A673 (cell line): ENCODE measurements at regions not wholly inside any gene's neighbourhood (a gene's known extent, or its start where the extent isn't known, plus 50 kb on each side); places are given as distances from the start of the nearest gene placed in this dataset.

Experiments
- BruUV-seq: library from RNA; stranded (reverse); fragments of 400-500 nt; replicated peaks from 2 replicates; lab custom pipeline; 2021; lab: Mats Ljungman, UMichigan
- CTCF ChIA-PET: fragments of 300-600 bp; sonication (Branson Sonifier 250); formaldehyde crosslinking; loops from one replicate; lab custom pipeline; 2022; ENCODE audit warnings: antibody characterized with exemption; lab: Charles Lee
- POLR2A ChIA-PET: fragments of 300-600 bp; sonication (Branson Sonifier 250); formaldehyde crosslinking; loops from one replicate; lab custom pipeline; 2022; ENCODE audit warnings: antibody characterized with exemption; ENCODE audit not compliant: low non-redundant PET; lab: Charles Lee
- DNase-seq: peaks from one replicate; pipeline ENCODE4 v3.0.0-alpha.2; 2015; ENCODE audit warnings: low spot score
- H3K27ac ChIP-seq: fragments of 200-600 bp; sonication (generic); 2 replicates; pipeline ENCODE4 v1.5.1; 2016; ENCODE audit warnings: mixed run types, low read depth, mild to moderate bottlenecking, mixed read lengths, antibody characterized with exemption, low read length; ENCODE audit not compliant: poor library complexity, severe bottlenecking
- H3K27me3 ChIP-seq: fragments of 200-600 bp; sonication (generic); replicated peaks from 2 replicates; pipeline ENCODE4 v1.6.1; 2017; ENCODE audit warnings: mixed run types, low read depth, mild to moderate bottlenecking, mixed read lengths, antibody characterized with exemption, low read length; ENCODE audit not compliant: insufficient read depth, poor library complexity
- H3K36me3 ChIP-seq: fragments of 200-600 bp; sonication (generic); 2 replicates; pipeline ENCODE4 v1.6.1; 2016; ENCODE audit warnings: mixed run types, mild to moderate bottlenecking, mixed read lengths, antibody characterized with exemption, low read length; ENCODE audit not compliant: insufficient read depth, poor library complexity, severe bottlenecking
- H3K4me1 ChIP-seq: fragments of 200-600 bp; sonication (generic); 2 replicates; pipeline ENCODE4 v1.6.1; 2017; ENCODE audit warnings: mixed run types, mild to moderate bottlenecking, mixed read lengths, antibody characterized with exemption, low read length; ENCODE audit not compliant: insufficient read depth, poor library complexity, severe bottlenecking
- H3K4me3 ChIP-seq: fragments of 200-600 bp; sonication (generic); 2 replicates; pipeline ENCODE4 v1.5.1; 2016; ENCODE audit warnings: low read depth, mixed run types, mild to moderate bottlenecking, mixed read lengths, low read length; ENCODE audit not compliant: poor library complexity, severe bottlenecking
- H3K9me3 ChIP-seq: fragments of 200-600 bp; sonication (generic); 2 replicates; pipeline ENCODE4 v1.6.1; 2016; ENCODE audit warnings: mixed run types, low read depth, mild to moderate bottlenecking, mixed read lengths, antibody characterized with exemption, low read length; ENCODE audit not compliant: poor library complexity, severe bottlenecking
- CTCF ChIP-seq: fragments of 300-800, 200-600 bp; sonication (generic); conservative IDR thresholded peaks from 2 replicates; pipeline ENCODE4 v1.5.1; 2017; ENCODE audit warnings: low read depth, mild to moderate bottlenecking, antibody characterized with exemption, low read length, moderate library complexity, mixed read lengths
- EZH2 ChIP-seq: fragments of 200-600 bp; sonication (generic); IDR thresholded peaks from 2 replicates; pipeline ENCODE4 v1.6.1; 2017; ENCODE audit warnings: borderline replicate concordance, low read depth, mild to moderate bottlenecking, mixed read lengths, antibody characterized with exemption, low read length; ENCODE audit not compliant: poor library complexity, severe bottlenecking
- intact Hi-C: fragments of 100-400 bp; cut with micrococcal nuclease; formaldehyde crosslinking; loops from one replicate; pipeline ENCODE4 v1.10.0; 2022; ENCODE audit not compliant: unreplicated experiment

GRCh38 chr13:44049081-44049945 lies 169.6 kb downstream of the LACC1 start:
- H3K4me3 ChIP-seq: no peak overlapping the region
- H3K27me3 ChIP-seq: peaks cover 5% of the 10 kb centered on the region
- BruUV-seq: no TSS peak
- H3K36me3 ChIP-seq: no peaks in the 10 kb centered on the region
- intact Hi-C loops: no loop called here
- CTCF ChIA-PET: interaction anchor here (1.4 kb wide), 2 partner anchors 141 to 388 kb away, joined by 7 to 14 read pairs; no protein-coding TSS in a partner anchor
- H3K9me3 ChIP-seq: no peaks in the 10 kb centered on the region
- no peak for DNase-seq
- no peaks in the 10 kb centered on the region for H3K4me1 ChIP-seq
- H3K27ac ChIP-seq: no peak overlapping the region
- POLR2A ChIA-PET: no interaction called here
- no peak for TF ChIP-seq CTCF
- no peak for TF ChIP-seq EZH2

GRCh38 chr13:44050450-44051063 lies 170.9 kb downstream of the LACC1 start:
- no peak overlapping the region for H3K27ac ChIP-seq
- no peak overlapping the region for H3K4me3 ChIP-seq
- H3K4me1 ChIP-seq: no peaks in the 10 kb centered on the region
- no TSS peak for BruUV-seq
- H3K9me3 ChIP-seq: no peaks in the 10 kb centered on the region
- ChIA-PET POLR2A (no interaction called here), CTCF (no interaction called here)
- H3K27me3 ChIP-seq: peaks cover 5% of the 10 kb centered on the region
- no peak for TF ChIP-seq EZH2
- TF ChIP-seq CTCF: peak; percentile 72
- intact Hi-C loops: loop anchor here (1.0 kb wide), 1 partner anchor 387 kb away; no protein-coding TSS in a partner anchor
- no peaks in the 10 kb centered on the region for H3K36me3 ChIP-seq
- peak; percentile 36 for DNase-seq

GRCh38 chr13:44051405-44051804 lies 171.7 kb downstream of the LACC1 start:
- CTCF ChIA-PET: no interaction called here
- Histone ChIP-seq H3K27me3 (peaks cover 5% of the 10 kb centered on the region), H3K4me1 (no peaks in the 10 kb centered on the region), H3K27ac (no peak overlapping the region), H3K36me3 (no peaks in the 10 kb centered on the region), H3K9me3 (no peaks in the 10 kb centered on the region), H3K4me3 (no peak overlapping the region)
- TF ChIP-seq CTCF (no peak), EZH2 (no peak)
- no peak for DNase-seq
- intact Hi-C loops: no loop called here
- BruUV-seq: no TSS peak
- POLR2A ChIA-PET: no interaction called here
